SK-N-SH treated with all-trans-retinoic acid at 6 μM for 48 hours (cell line): ENCODE measurements at regions not wholly inside any gene's neighbourhood (a gene's known extent, or its start where the extent isn't known, plus 50 kb on each side); places are given as distances from the start of the nearest gene placed in this dataset.

Source experiments
- ATAC-seq: fragments of 200-7000 bp; cut with Tn5 transposase; 3 replicates; pipeline ENCODE4 v1.9.1; 2020; ENCODE audit warnings: mild to moderate bottlenecking, moderate library complexity
- ARNTL ChIP-seq: fragments of 450-650 bp; formaldehyde crosslinking; IDR thresholded peaks from 2 replicates; pipeline ENCODE4 v1.5.0; 2020; ENCODE audit warnings: low read depth, mild to moderate bottlenecking, moderate library complexity, borderline replicate concordance
- BACH2 ChIP-seq: fragments of 250-450 bp; sonication (Bioruptor Pico); IDR thresholded peaks from 2 replicates; pipeline ENCODE4 v1.9.0; 2021; ENCODE audit warnings: mild to moderate bottlenecking, borderline replicate concordance
- CSDC2 ChIP-seq: fragments of 250-450 bp; sonication (Bioruptor Pico); IDR thresholded peaks from 2 replicates; pipeline ENCODE4 v1.5.0; 2020; ENCODE audit warnings: mild to moderate bottlenecking, moderate library complexity
- ESRRG ChIP-seq: fragments of 250-450 bp; sonication (Bioruptor Pico); IDR thresholded peaks from 2 replicates; pipeline ENCODE4 v1.6.1; 2021; ENCODE audit warnings: mild to moderate bottlenecking
- GLIS3 ChIP-seq: fragments of 250-450 bp; sonication (Bioruptor Pico); IDR thresholded peaks from 2 replicates; pipeline ENCODE4 v1.5.0; 2020; ENCODE audit warnings: mild to moderate bottlenecking, moderate library complexity
- ISL1 ChIP-seq: fragments of 250-450 bp; sonication (Bioruptor Pico); IDR thresholded peaks from 2 replicates; pipeline ENCODE4 v2.1.2; 2022; ENCODE audit warnings: mild to moderate bottlenecking, moderate library complexity
- OSR1 ChIP-seq: fragments of 250-450 bp; sonication (Bioruptor Pico); IDR thresholded peaks from 2 replicates; pipeline ENCODE4 v1.8.0; 2022; ENCODE audit warnings: moderate library complexity, mild to moderate bottlenecking, inconsistent platforms
- PPARA ChIP-seq: fragments of 250-450 bp; sonication (Bioruptor Pico); IDR thresholded peaks from 2 replicates; pipeline ENCODE4 v1.5.0; 2020; ENCODE audit warnings: mild to moderate bottlenecking, borderline replicate concordance
- RARB ChIP-seq: fragments of 250-450 bp; sonication (Bioruptor Pico); IDR thresholded peaks from 2 replicates; pipeline ENCODE4 v1.8.0; 2021; ENCODE audit warnings: mild to moderate bottlenecking, moderate library complexity
- SNAI2 ChIP-seq: fragments of 250-450 bp; sonication (Bioruptor Pico); IDR thresholded peaks from 2 replicates; pipeline ENCODE4 v1.5.0; 2020; ENCODE audit warnings: mild to moderate bottlenecking, moderate library complexity
- TCF4 ChIP-seq: fragments of 250-450 bp; sonication (Bioruptor Pico); IDR thresholded peaks from 2 replicates; pipeline ENCODE4 v1.8.0; 2021; ENCODE audit warnings: mild to moderate bottlenecking, moderate library complexity, borderline replicate concordance
- TOX ChIP-seq: fragments of 250-450 bp; sonication (Bioruptor Pico); IDR thresholded peaks from 2 replicates; pipeline ENCODE4 v1.8.0; 2021; ENCODE audit warnings: mild to moderate bottlenecking, moderate library complexity, borderline replicate concordance
- ZC3H10 ChIP-seq: fragments of 250-450 bp; sonication (Bioruptor Pico); IDR thresholded peaks from 2 replicates; pipeline ENCODE4 v1.5.1; 2021; ENCODE audit warnings: mild to moderate bottlenecking, moderate library complexity
- ZFP3 ChIP-seq: fragments of 250-450 bp; sonication (Bioruptor Pico); IDR thresholded peaks from 2 replicates; pipeline ENCODE4 v1.5.0; 2020; ENCODE audit warnings: mild to moderate bottlenecking, moderate library complexity
- ZFP30 ChIP-seq: fragments of 450-650 bp; formaldehyde crosslinking; IDR thresholded peaks from 2 replicates; pipeline ENCODE4 v1.5.0; 2022; ENCODE audit warnings: mild to moderate bottlenecking, moderate library complexity
- ZNF70 ChIP-seq: fragments of 450-650 bp; formaldehyde crosslinking; IDR thresholded peaks from 2 replicates; pipeline ENCODE4 v1.5.0; 2020; ENCODE audit warnings: mild to moderate bottlenecking, moderate library complexity
- ZNF8 ChIP-seq: fragments of 450-650 bp; formaldehyde crosslinking; IDR thresholded peaks from 2 replicates; pipeline ENCODE4 v1.5.0; 2020; ENCODE audit warnings: mild to moderate bottlenecking, moderate library complexity
- TF ChIP-seq, protein P1 (sequence below): fragments of 250-450 bp; sonication (Bioruptor Pico); IDR thresholded peaks from 2 replicates; pipeline ENCODE4 v1.5.1; 2020; ENCODE audit warnings: low read depth, mild to moderate bottlenecking, moderate library complexity
- TF ChIP-seq, protein P2 (sequence below): fragments of 250-450 bp; sonication (Bioruptor Pico); IDR thresholded peaks from 2 replicates; pipeline ENCODE4 v1.5.1; 2021; ENCODE audit warnings: mild to moderate bottlenecking, moderate library complexity
- TF ChIP-seq, protein P3 (sequence below): fragments of 250-450 bp; sonication (Bioruptor Pico); IDR thresholded peaks from 2 replicates; pipeline ENCODE4 v1.8.0; 2021; ENCODE audit warnings: low read depth, mild to moderate bottlenecking, moderate library complexity, borderline replicate concordance
- TF ChIP-seq, protein P4 (sequence below): fragments of 250-450 bp; sonication (Bioruptor Pico); IDR thresholded peaks from 2 replicates; pipeline ENCODE4 v1.5.0; 2020; ENCODE audit warnings: mild to moderate bottlenecking, moderate library complexity
- TF ChIP-seq, protein P5 (sequence below): fragments of 250-450 bp; sonication (Bioruptor Pico); IDR thresholded peaks from 2 replicates; pipeline ENCODE4 v1.8.0; 2020; ENCODE audit warnings: mild to moderate bottlenecking, moderate library complexity, borderline replicate concordance

DNA sequence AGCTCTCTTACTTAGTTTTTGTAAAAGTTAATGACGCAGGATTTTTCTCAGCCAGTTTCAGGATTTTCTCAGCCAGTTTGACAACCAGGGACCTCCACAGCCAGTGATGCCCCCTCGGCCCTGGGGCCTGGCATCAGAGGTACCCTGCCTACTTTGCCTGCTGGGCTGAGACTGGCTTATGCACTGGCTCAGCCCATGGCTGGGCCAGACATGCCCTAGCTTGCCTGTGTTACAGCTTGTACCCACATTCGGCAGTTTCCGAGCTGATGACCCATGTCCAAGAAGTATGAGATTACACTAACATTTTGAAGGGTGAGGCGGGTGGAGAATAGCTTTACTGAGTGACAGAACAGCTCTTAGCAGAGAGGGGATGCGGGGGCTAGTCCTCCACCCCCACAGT, 406.1 kb upstream of the HSF2 start:
- no peak for ATAC-seq
- TF ChIP-seq, protein P1, sequence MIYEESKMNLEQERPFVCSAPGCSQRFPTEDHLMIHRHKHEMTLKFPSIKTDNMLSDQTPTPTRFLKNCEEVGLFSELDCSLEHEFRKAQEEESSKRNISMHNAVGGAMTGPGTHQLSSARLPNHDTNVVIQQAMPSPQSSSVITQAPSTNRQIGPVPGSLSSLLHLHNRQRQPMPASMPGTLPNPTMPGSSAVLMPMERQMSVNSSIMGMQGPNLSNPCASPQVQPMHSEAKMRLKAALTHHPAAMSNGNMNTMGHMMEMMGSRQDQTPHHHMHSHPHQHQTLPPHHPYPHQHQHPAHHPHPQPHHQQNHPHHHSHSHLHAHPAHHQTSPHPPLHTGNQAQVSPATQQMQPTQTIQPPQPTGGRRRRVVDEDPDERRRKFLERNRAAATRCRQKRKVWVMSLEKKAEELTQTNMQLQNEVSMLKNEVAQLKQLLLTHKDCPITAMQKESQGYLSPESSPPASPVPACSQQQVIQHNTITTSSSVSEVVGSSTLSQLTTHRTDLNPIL (CRISPR knock-in tag): no peak
- TF ChIP-seq ISL1 (CRISPR knock-in tag) (no peak), GLIS3 (CRISPR knock-in tag) (no peak), ARNTL (CRISPR knock-in tag) (no peak), ZNF70 (CRISPR knock-in tag) (no peak), ESRRG (CRISPR knock-in tag) (no peak), ZC3H10 (CRISPR knock-in tag) (no peak), CSDC2 (CRISPR knock-in tag) (no peak), TCF4 (CRISPR knock-in tag) (no peak), TOX (no peak)
- TF ChIP-seq, protein P2, sequence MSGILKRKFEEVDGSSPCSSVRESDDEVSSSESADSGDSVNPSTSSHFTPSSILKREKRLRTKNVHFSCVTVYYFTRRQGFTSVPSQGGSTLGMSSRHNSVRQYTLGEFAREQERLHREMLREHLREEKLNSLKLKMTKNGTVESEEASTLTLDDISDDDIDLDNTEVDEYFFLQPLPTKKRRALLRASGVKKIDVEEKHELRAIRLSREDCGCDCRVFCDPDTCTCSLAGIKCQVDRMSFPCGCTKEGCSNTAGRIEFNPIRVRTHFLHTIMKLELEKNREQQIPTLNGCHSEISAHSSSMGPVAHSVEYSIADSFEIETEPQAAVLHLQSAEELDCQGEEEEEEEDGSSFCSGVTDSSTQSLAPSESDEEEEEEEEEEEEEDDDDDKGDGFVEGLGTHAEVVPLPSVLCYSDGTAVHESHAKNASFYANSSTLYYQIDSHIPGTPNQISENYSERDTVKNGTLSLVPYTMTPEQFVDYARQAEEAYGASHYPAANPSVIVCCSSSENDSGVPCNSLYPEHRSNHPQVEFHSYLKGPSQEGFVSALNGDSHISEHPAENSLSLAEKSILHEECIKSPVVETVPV (CRISPR knock-in tag): no peak
- TF ChIP-seq, protein P3, sequence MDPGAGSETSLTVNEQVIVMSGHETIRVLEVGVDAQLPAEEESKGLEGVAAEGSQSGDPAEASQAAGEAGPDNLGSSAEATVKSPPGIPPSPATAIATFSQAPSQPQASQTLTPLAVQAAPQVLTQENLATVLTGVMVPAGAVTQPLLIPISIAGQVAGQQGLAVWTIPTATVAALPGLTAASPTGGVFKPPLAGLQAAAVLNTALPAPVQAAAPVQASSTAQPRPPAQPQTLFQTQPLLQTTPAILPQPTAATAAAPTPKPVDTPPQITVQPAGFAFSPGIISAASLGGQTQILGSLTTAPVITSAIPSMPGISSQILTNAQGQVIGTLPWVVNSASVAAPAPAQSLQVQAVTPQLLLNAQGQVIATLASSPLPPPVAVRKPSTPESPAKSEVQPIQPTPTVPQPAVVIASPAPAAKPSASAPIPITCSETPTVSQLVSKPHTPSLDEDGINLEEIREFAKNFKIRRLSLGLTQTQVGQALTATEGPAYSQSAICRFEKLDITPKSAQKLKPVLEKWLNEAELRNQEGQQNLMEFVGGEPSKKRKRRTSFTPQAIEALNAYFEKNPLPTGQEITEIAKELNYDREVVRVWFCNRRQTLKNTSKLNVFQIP: no peak

DNA sequence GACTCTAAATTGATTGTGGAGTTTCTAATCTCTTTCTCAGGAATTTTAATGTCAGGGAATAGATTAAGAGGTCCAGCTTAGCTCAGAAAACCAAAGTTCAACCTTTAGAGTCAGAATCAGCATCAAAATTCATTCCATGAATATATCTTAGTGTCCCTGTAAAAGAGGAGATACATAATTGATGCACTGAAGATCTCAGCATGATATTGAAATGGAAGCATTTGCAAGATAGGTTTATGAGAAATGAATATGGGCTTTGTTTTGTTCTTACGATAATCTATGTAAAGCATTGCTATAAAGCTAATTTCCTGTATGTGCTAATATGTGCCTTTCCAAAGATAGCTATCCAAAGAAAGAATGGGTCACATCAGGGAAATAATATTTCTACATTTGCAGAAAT, 404.5 kb upstream of the HSF2 start:
- no peak for ATAC-seq
- TF ChIP-seq ARNTL (CRISPR knock-in tag): no peak
- TF ChIP-seq ZNF8 (CRISPR knock-in tag): no peak
- TF ChIP-seq ESRRG (CRISPR knock-in tag): no peak
- TF ChIP-seq PPARA (CRISPR knock-in tag): no peak
- no peak for TF ChIP-seq BACH2
- TF ChIP-seq ZFP3 (CRISPR knock-in tag): no peak
- no peak for TF ChIP-seq TCF4 (CRISPR knock-in tag)
- no peak for TF ChIP-seq OSR1 (CRISPR knock-in tag)
- TF ChIP-seq, protein P4, sequence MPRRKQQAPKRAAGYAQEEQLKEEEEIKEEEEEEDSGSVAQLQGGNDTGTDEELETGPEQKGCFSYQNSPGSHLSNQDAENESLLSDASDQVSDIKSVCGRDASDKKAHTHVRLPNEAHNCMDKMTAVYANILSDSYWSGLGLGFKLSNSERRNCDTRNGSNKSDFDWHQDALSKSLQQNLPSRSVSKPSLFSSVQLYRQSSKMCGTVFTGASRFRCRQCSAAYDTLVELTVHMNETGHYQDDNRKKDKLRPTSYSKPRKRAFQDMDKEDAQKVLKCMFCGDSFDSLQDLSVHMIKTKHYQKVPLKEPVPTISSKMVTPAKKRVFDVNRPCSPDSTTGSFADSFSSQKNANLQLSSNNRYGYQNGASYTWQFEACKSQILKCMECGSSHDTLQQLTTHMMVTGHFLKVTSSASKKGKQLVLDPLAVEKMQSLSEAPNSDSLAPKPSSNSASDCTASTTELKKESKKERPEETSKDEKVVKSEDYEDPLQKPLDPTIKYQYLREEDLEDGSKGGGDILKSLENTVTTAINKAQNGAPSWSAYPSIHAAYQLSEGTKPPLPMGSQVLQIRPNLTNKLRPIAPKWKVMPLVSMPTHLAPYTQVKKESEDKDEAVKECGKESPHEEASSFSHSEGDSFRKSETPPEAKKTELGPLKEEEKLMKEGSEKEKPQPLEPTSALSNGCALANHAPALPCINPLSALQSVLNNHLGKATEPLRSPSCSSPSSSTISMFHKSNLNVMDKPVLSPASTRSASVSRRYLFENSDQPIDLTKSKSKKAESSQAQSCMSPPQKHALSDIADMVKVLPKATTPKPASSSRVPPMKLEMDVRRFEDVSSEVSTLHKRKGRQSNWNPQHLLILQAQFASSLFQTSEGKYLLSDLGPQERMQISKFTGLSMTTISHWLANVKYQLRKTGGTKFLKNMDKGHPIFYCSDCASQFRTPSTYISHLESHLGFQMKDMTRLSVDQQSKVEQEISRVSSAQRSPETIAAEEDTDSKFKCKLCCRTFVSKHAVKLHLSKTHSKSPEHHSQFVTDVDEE (CRISPR knock-in tag): no peak
- no peak for TF ChIP-seq SNAI2 (CRISPR knock-in tag)
- TF ChIP-seq ZNF70 (CRISPR knock-in tag): no peak
- no peak for TF ChIP-seq RARB (CRISPR knock-in tag)
- TF ChIP-seq ZFP30 (CRISPR knock-in tag): no peak
- TF ChIP-seq TOX: no peak
- no peak for TF ChIP-seq ZC3H10 (CRISPR knock-in tag)
- TF ChIP-seq, protein P1 (CRISPR knock-in tag): no peak
- TF ChIP-seq, protein P3: no peak
- TF ChIP-seq, protein P5, sequence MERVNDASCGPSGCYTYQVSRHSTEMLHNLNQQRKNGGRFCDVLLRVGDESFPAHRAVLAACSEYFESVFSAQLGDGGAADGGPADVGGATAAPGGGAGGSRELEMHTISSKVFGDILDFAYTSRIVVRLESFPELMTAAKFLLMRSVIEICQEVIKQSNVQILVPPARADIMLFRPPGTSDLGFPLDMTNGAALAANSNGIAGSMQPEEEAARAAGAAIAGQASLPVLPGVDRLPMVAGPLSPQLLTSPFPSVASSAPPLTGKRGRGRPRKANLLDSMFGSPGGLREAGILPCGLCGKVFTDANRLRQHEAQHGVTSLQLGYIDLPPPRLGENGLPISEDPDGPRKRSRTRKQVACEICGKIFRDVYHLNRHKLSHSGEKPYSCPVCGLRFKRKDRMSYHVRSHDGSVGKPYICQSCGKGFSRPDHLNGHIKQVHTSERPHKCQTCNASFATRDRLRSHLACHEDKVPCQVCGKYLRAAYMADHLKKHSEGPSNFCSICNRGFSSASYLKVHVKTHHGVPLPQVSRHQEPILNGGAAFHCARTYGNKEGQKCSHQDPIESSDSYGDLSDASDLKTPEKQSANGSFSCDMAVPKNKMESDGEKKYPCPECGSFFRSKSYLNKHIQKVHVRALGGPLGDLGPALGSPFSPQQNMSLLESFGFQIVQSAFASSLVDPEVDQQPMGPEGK: no peak
- TF ChIP-seq, protein P2 (CRISPR knock-in tag): no peak
